ENCODE measurements at regions not wholly inside any gene's neighbourhood (a gene's known extent, or its start where the extent isn't known, plus 50 kb on each side); places are given as distances from the start of the nearest gene placed in this dataset.

- H3K36me3 Mint-ChIP-seq (ENCODE audit: insufficient read depth) = no peaks in the 10 kb centered on the region
Observed at GRCh38 chr20:51884561-51884960, 82.2 kb upstream of the SALL4 start.

GRCh38 chr20:51880188-51880587, 77.9 kb upstream of the SALL4 start:
- TF ChIP-seq, protein P1, sequence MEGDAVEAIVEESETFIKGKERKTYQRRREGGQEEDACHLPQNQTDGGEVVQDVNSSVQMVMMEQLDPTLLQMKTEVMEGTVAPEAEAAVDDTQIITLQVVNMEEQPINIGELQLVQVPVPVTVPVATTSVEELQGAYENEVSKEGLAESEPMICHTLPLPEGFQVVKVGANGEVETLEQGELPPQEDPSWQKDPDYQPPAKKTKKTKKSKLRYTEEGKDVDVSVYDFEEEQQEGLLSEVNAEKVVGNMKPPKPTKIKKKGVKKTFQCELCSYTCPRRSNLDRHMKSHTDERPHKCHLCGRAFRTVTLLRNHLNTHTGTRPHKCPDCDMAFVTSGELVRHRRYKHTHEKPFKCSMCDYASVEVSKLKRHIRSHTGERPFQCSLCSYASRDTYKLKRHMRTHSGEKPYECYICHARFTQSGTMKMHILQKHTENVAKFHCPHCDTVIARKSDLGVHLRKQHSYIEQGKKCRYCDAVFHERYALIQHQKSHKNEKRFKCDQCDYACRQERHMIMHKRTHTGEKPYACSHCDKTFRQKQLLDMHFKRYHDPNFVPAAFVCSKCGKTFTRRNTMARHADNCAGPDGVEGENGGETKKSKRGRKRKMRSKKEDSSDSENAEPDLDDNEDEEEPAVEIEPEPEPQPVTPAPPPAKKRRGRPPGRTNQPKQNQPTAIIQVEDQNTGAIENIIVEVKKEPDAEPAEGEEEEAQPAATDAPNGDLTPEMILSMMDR (IDR thresholded peaks at IDR 0.05; ENCODE audit: unreplicated experiment) = no peak
- H3K36me3 Mint-ChIP-seq (ENCODE audit: insufficient read depth) = no peaks in the 10 kb centered on the region
- H3K4me3 Mint-ChIP-seq (ENCODE audit: low read depth) = no peak overlapping the region
- H3K27me3 Mint-ChIP-seq = no peaks in the 10 kb centered on the region
- no peak for DNase-seq (ENCODE audit: low spot score, unreplicated experiment)
- no peak overlapping the region for H3K27ac Mint-ChIP-seq
- no peaks in the 10 kb centered on the region for H3K4me1 Mint-ChIP-seq (ENCODE audit: low read depth)
- H3K9me3 Mint-ChIP-seq (ENCODE audit: low read depth) = no peaks in the 10 kb centered on the region

More at GRCh38 chr20:51884561-51884960, 82.2 kb upstream of the SALL4 start:
- H3K4me3 Mint-ChIP-seq (ENCODE audit: low read depth) = no peak overlapping the region
- no peaks in the 10 kb centered on the region for H3K27me3 Mint-ChIP-seq
- no peaks in the 10 kb centered on the region for H3K9me3 Mint-ChIP-seq (ENCODE audit: low read depth)
- TF ChIP-seq, protein P1 (IDR thresholded peaks at IDR 0.05; ENCODE audit: unreplicated experiment) = no peak
- no peak for DNase-seq (ENCODE audit: low spot score, unreplicated experiment)
- no peak overlapping the region for H3K27ac Mint-ChIP-seq
- peaks cover 12% of the 10 kb centered on the region for H3K4me1 Mint-ChIP-seq (ENCODE audit: low read depth)

GRCh38 chr20:51876313-51876940, 74.1 kb upstream of the SALL4 start:
- H3K4me1 Mint-ChIP-seq (ENCODE audit: low read depth) = peaks cover 3% of the 10 kb centered on the region
- TF ChIP-seq, protein P1 (IDR thresholded peaks at IDR 0.05; ENCODE audit: unreplicated experiment) = no peak
- H3K9me3 Mint-ChIP-seq (ENCODE audit: low read depth) = no peaks in the 10 kb centered on the region
- H3K27ac Mint-ChIP-seq = no peak overlapping the region
- no peaks in the 10 kb centered on the region for H3K36me3 Mint-ChIP-seq (ENCODE audit: insufficient read depth)
- H3K4me3 Mint-ChIP-seq (ENCODE audit: low read depth) = no peak overlapping the region
- DNase-seq (ENCODE audit: low spot score, unreplicated experiment) = no peak
- H3K27me3 Mint-ChIP-seq = no peaks in the 10 kb centered on the region

DNA sequence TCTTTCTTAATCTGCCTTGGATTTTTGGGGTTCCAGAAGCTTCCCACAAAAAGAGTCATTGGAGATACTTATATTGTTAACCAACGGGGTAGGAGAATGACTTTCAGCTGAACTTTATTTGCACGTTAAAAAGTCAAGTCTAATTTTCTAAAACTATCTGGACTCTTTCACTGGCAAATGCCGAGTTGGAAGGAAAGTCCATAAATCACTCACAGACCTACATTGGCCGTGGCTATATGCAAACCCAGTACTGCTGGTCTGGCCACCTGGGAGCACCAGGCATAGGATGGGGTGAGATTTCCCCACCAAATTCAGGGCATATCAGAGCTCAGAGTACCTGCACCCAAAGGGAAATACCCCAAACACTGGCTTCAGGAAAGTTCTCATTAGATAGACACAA, 71.3 kb upstream of the SALL4 start:
- no peak overlapping the region for H3K4me3 Mint-ChIP-seq (ENCODE audit: low read depth)
- H3K4me1 Mint-ChIP-seq (ENCODE audit: low read depth) = peaks cover 3% of the 10 kb centered on the region
- no peak for DNase-seq (ENCODE audit: low spot score, unreplicated experiment)
- H3K27ac Mint-ChIP-seq = no peak overlapping the region
- TF ChIP-seq, protein P1 (IDR thresholded peaks at IDR 0.05; ENCODE audit: unreplicated experiment) = no peak
- H3K27me3 Mint-ChIP-seq = no peaks in the 10 kb centered on the region
- H3K36me3 Mint-ChIP-seq (ENCODE audit: insufficient read depth) = no peaks in the 10 kb centered on the region
- H3K9me3 Mint-ChIP-seq (ENCODE audit: low read depth) = no peaks in the 10 kb centered on the region

GRCh38 chr20:51871943-51872342, 69.6 kb upstream of the SALL4 start:
- Mint-ChIP-seq H3K36me3 (ENCODE audit: insufficient read depth) (no peaks in the 10 kb centered on the region), H3K9me3 (ENCODE audit: low read depth) (no peaks in the 10 kb centered on the region), H3K4me1 (ENCODE audit: low read depth) (peaks cover 3% of the 10 kb centered on the region), H3K4me3 (ENCODE audit: low read depth) (no peak overlapping the region), H3K27me3 (no peaks in the 10 kb centered on the region), H3K27ac (peak overlapping the region; percentile 19)
- TF ChIP-seq, protein P1 (IDR thresholded peaks at IDR 0.05; ENCODE audit: unreplicated experiment) = no peak
- DNase-seq (ENCODE audit: low spot score, unreplicated experiment) = no peak
